Activated CD8-positive, alpha-beta memory T cell treated with anti-CD3 and anti-CD28 coated beads for 24 hours (primary cell): ENCODE measurements at regions not wholly inside any gene's neighbourhood (a gene's known extent, or its start where the extent isn't known, plus 50 kb on each side); places are given as distances from the start of the nearest gene placed in this dataset.
"Not testable (repeated sequence)": the region's sequence is repeated elsewhere in the genome, so short reads cannot be mapped to it uniquely, and the experiment has no call there.

Source experiments
- DNase-seq: peaks from one replicate; pipeline ENCODE4 v3.0.0-alpha.2; 2020

DNA sequence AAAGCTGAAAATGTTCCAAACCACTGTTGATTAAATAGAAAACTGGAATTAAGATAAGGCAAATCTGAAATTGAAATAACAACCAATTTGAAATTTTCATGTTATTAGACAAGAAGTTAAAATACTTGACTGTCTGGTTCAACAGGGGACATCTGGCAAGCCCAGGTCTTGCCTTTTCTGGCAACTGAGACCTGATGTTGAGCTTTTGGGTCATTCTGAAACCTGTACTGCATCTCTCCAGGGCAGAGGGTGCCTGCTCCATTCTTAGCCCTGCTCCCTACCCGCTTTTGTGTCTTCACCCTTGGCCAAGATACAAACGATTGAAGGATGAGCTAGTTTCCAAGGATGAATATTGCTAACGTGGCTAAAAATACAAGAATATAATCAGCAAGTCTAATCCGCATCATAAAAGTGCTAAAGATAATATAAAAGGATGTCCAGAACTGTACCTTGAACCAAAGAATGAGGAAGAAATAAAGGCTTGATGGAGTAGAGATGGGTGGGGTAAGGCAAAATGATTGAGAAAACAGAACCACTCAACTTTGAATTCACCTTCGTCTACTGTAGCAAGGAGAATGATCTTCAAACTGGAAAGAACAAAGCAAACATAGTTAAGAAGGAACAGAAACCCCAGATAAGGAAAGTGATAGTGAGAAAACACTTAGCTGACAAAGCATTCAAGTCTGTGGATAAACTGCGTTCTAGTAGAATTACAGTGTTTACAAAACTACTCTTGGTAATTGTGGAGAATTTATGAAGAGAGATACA lies 109.8 kb upstream of the MAN1A1 start:
- DNase-seq = no peak

GRCh38 chr6:119454714-119455113 lies 105.2 kb upstream of the MAN1A1 start:
- no peak for DNase-seq

GRCh38 chr6:119453242-119454200 lies 104.0 kb upstream of the MAN1A1 start:
- DNase-seq = no peak

DNA sequence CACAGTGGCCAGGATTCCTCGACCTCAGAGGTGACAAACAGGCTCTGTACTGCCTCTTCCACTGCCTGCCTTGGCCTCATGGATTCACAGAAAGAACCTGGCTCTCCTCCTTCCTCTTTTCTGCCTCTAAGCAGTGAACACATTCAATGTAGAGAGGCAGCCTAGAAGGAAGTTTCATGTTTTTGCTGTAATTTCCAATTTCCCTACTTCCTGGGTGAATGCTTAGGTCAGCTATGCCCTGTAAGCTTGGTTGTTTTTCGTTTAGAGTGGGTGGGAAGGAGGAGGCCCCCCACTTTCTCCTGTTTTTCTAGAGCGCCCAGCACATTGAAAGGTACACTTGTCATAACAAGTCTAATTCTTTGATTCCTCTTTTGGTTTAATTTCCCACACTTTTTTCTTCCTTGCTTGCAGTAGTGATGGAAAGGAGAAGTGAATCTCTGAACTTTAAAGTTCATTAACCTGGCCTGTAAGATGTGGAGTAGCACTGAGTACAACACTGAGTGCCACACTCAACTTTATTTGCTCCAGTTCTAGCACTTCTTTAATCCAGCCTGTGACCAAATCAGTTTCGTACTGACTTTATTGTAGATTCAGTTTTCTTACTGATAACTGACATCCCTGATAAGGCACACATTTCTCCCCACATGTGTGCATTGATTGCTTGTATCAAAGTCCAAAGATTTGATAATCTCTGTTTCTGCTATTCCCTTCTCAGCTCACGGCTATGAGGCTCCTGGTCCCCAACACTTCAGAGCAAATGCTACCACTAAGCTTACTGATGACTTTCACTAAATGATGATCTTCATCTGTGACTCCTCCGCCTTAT lies 100.0 kb upstream of the MAN1A1 start:
- no peak for DNase-seq

- DNase-seq = no peak
These were observed 98.4 kb upstream of the MAN1A1 start for GRCh38 chr6:119447921-119448320.

DNA sequence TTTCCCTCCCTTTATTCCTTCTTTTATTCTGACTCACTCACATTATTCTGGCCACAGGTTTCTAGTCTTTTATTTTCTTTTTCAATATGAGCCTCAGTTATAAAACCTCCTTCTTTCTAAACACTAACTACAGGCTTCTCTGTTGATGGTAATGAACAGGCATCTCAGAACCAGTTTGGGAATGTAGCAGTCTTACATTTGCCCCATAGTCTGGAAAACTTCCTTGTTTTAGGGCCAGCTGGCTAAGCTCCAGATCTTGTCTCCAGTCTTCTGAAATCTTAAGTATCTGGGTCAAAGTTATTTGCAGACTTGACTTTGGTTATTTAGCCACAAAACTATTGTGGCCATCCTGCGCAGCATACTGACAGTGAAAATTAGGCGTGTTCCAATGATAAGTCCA lies 97.0 kb upstream of the MAN1A1 start:
- no peak for DNase-seq

- DNase-seq = no peak
These were observed 96.6 kb upstream of the MAN1A1 start for GRCh38 chr6:119446115-119446554.

DNA sequence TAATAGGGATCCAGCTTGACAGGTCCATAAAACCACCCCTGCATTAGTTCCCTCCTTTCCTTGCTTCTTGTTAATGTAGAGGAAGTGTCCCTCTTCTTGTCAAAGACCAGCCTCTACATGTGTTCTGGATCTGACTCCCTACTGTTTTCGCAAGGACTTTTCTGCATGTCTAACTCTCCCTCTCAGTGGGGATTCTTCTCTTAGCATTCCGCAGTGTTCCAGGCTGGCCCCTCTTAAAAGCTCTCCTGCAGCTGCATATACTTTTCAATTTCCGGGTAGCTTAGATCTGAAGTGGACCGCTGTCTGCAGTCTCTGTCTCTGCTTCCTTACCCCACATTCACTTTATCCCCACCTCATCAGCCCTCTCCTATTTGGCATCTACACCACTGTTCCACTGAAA lies 96.1 kb upstream of the MAN1A1 start:
- DNase-seq = no peak

DNA sequence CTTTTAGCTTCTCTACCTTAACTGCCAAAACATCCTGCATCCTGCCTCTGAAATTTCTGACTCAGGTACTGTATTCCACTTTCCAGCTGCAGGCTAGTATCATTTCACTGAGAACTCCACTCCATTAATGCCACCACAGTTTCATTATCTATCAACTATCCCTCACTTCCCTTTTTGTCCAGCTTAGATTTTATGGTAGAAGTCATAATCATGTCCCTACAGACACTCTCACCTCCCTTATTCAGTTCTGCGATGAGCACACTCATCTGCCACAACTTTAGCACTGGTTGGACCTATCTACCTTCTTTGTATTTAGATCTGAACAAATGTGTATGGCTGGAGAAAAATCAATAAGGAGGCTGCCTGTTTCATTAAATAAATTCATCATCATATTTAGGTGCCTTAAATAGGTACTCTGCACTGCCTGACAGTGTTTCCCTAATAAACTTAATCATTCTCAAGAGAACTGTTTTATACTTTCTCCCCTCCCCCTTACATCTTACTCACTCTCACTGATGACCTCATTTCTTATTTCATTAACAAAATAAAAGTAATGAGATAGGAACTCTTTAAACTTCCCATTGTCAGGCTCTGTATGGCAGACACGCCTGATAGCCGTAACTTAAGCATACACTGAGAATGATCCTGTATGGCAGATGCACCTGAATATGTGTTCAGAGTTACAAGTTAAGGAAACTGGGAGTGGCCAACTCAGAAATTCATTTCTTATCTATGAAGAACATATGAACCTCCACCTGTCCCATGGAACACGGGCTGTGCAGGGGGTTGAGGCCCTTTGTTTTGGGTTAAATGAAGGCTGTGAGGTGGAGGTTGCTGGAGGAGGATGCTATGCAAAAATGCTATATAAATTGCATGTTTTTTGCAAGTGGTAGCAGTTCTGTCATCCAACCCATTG lies 95.3 kb upstream of the MAN1A1 start:
- DNase-seq = no peak

- DNase-seq = no peak
These were observed 94.6 kb upstream of the MAN1A1 start for GRCh38 chr6:119443993-119444641.

GRCh38 chr6:119442776-119443184 lies 93.2 kb upstream of the MAN1A1 start:
- no peak for DNase-seq

DNA sequence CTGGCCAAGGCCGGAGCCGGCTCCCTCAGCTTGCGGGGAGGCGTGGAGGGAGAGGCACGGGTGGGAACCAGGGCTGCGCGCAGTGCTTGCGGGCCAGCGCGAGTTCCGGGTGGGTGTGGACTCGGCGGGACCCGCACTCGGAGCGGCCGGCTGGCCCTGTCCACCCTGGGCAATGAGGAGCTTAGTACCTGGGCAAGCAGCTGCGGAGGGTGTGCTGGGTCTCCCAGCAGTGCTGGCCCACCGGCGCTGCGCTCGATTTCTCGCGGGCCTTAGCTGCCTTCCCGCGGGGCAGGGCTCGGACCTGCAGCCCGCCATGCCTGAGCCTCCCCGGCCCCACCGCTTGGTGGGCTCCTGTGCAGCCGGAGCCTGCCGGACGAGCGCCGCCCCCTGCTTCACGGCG lies 91.4 kb upstream of the MAN1A1 start:
- no peak for DNase-seq

- DNase-seq = no peak
These were observed 87.0 kb upstream of the MAN1A1 start for GRCh38 chr6:119436583-119436982.

- DNase-seq = no peak
These were observed 82.2 kb upstream of the MAN1A1 start for GRCh38 chr6:119431799-119432198.

- no peak for DNase-seq
These were observed 81.2 kb upstream of the MAN1A1 start for GRCh38 chr6:119430805-119431204.

DNA sequence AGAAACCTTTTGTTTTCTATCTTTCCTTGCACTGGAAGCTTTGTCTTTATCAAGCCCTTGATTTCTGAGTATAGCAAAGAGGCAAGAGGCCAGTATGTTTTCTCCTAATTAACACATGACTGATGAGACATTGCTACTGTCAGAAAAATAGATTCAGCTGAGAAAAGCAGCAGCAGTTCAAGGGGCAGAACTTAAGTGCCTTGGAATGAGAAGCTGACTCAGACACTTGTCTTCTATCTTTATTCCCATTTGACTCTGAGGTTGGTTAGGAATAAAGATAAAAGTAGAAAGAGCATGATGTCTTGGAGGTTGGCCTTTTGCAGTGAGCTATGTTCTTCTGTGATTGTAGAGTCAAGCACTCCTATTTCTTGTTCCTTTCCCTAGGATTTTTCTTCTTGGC lies 79.1 kb upstream of the MAN1A1 start:
- no peak for DNase-seq

DNA sequence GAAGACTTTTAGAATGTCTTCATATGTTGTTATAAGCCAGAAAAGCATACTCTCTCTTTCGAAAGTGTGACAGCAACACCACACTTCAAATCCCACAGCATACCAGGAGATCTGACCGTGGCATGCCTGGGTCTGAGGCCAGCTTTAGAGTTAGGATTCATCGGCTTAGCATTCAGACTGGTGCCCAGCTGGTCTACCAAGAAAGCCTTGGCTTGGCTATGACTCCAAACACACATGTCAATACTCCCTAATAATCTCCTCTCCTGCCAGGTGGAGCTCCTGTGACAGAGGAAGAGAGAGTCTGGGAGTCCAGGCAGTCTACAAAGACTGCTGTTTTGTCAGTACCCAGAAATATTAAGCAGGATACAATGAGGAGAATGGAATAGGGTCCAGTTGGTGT lies 77.1 kb upstream of the MAN1A1 start:
- DNase-seq = no peak

- no peak for DNase-seq
These were observed 74.4 kb upstream of the MAN1A1 start for GRCh38 chr6:119423996-119424395.

DNA sequence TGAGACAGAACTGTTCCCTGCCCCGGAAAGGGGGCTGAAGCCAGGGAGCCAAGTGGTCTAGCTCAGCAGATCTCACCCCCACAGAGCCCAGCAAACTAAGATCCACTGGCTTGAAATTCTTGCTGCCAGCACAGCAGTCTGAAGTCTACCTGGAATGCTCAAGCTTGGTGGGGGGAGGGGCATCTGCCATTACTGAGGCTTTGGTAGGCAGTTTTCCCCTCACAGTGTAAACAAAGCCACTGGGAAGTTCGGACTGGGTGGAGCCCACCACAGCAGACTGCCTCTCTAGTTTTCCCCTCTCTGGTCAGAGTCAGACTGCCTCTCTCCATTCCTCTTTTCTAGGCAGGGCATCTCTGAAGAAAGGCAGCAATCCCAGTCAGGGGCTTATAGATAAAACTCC lies 68.5 kb upstream of the MAN1A1 start:
- DNase-seq = not testable (repeated sequence)

GRCh38 chr6:119407156-119407555 lies 57.6 kb upstream of the MAN1A1 start:
- no peak for DNase-seq

DNA sequence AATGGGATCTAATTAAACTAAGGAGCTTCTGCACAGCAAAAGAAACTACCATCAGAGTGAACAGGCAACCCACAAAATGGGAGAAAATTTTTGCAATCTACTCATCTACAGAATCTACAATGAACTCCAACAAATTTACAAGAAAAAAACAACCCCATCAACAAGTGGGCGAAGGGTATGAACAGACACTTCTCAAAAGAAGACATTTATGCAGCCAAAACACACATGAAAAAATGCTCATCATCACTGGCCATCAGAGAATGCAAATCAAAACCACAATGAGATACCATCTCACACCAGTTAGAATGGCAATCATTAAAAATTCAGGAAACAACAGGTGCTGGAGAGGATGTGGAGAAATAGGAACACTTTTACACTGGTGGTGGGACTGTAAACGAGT lies 55.6 kb upstream of the MAN1A1 start:
- not testable (repeated sequence) for DNase-seq
